H9 (cell line): ENCODE measurements at regions not wholly inside any gene's neighbourhood (a gene's known extent, or its start where the extent isn't known, plus 50 kb on each side); places are given as distances from the start of the nearest gene placed in this dataset.

ENCODE experiments used
- DNase-seq: peaks from one replicate; pipeline ENCODE4 v3.0.0-alpha.2; 2017
- H2AFZ ChIP-seq: one replicate; pipeline ENCODE4 v1.6.1; 2013; ENCODE audit warnings: mild to moderate bottlenecking, low read length, control low read depth, moderate library complexity
- H2AK5ac ChIP-seq: 2 replicates; pipeline ENCODE4 v1.6.1; 2013; ENCODE audit warnings: low read length, control low read depth, mixed read lengths; ENCODE audit not compliant: insufficient read length
- H2BK120ac ChIP-seq: one replicate; pipeline ENCODE4 v1.6.1; 2013; ENCODE audit warnings: low read depth, mild to moderate bottlenecking, low read length, control low read depth, inconsistent platforms; ENCODE audit not compliant: poor library complexity, severe bottlenecking
- H2BK12ac ChIP-seq: 2 replicates; pipeline ENCODE4 v1.6.1; 2013; ENCODE audit warnings: low read length, control low read depth, mixed read lengths, low read depth; ENCODE audit not compliant: insufficient read length
- H2BK15ac ChIP-seq: 2 replicates; pipeline ENCODE4 v1.6.1; 2013; ENCODE audit warnings: low read depth, low read length, control low read depth
- H2BK20ac ChIP-seq: one replicate; pipeline ENCODE4 v1.6.1; 2013; ENCODE audit warnings: low read depth, mild to moderate bottlenecking, low read length, control low read depth, inconsistent platforms; ENCODE audit not compliant: poor library complexity, severe bottlenecking
- H2BK5ac ChIP-seq: 2 replicates; pipeline ENCODE4 v1.6.1; 2013; ENCODE audit warnings: low read length, control low read depth, mixed read lengths; ENCODE audit not compliant: insufficient read length
- H3K14ac ChIP-seq: 2 replicates; pipeline ENCODE4 v1.6.1; 2013; ENCODE audit warnings: low read length, control low read depth; ENCODE audit not compliant: insufficient read depth
- H3K18ac ChIP-seq: 2 replicates; pipeline ENCODE4 v1.6.1; 2013; ENCODE audit warnings: low read depth, mild to moderate bottlenecking, mixed read lengths, low read length, control low read depth; ENCODE audit not compliant: insufficient read length
- H3K23ac ChIP-seq: 2 replicates; pipeline ENCODE4 v1.6.1; 2013; ENCODE audit warnings: low read length, control low read depth, mixed read lengths, low read depth; ENCODE audit not compliant: insufficient read length
- H3K23me2 ChIP-seq: 2 replicates; pipeline ENCODE4 v1.6.1; 2013; ENCODE audit warnings: low read depth, mild to moderate bottlenecking, mixed read lengths, low read length, control low read depth; ENCODE audit not compliant: insufficient read length, poor library complexity, severe bottlenecking
- H3K27ac ChIP-seq: 2 replicates; pipeline ENCODE4 v1.5.1; 2013; ENCODE audit warnings: low read length, control low read depth, mixed read lengths, low read depth; ENCODE audit not compliant: insufficient read length
- H3K27me3 ChIP-seq: 2 replicates; pipeline ENCODE4 v1.6.1; 2013; ENCODE audit warnings: low read length, control low read depth, inconsistent platforms; ENCODE audit not compliant: insufficient read depth
- H3K4ac ChIP-seq: 2 replicates; pipeline ENCODE4 v1.6.1; 2013; ENCODE audit warnings: low read depth, mild to moderate bottlenecking, control low read depth, inconsistent platforms, low read length, moderate library complexity
- H3K4me1 ChIP-seq: 2 replicates; pipeline ENCODE4 v1.6.1; 2013; ENCODE audit warnings: low read length, control low read depth, inconsistent platforms; ENCODE audit not compliant: insufficient read depth
- H3K4me2 ChIP-seq: 2 replicates; pipeline ENCODE4 v1.6.1; 2013; ENCODE audit warnings: low read length, control low read depth, mixed read lengths; ENCODE audit not compliant: insufficient read length, insufficient read depth
- H3K56ac ChIP-seq: 2 replicates; pipeline ENCODE4 v1.6.1; 2013; ENCODE audit warnings: low read depth, mild to moderate bottlenecking, mixed read lengths, low read length, control low read depth; ENCODE audit not compliant: insufficient read length
- H3K79me1 ChIP-seq: 2 replicates; pipeline ENCODE4 v1.6.1; 2013; ENCODE audit warnings: low read depth, mild to moderate bottlenecking, moderate library complexity, low read length, control low read depth, inconsistent platforms; ENCODE audit not compliant: insufficient read depth, poor library complexity, severe bottlenecking
- H3K79me2 ChIP-seq: 2 replicates; pipeline ENCODE4 v1.6.1; 2013; ENCODE audit warnings: low read length, control low read depth, inconsistent platforms; ENCODE audit not compliant: insufficient read depth
- H3K9ac ChIP-seq: 2 replicates; pipeline ENCODE4 v1.6.1; 2013; ENCODE audit warnings: low read length, control low read depth, mixed read lengths; ENCODE audit not compliant: insufficient read length; ENCODE audit errors: extremely low read depth
- H3K9me3 ChIP-seq: one replicate; pipeline ENCODE4 v1.6.1; 2013; ENCODE audit warnings: low read depth, low read length, inconsistent platforms; ENCODE audit not compliant: control insufficient read depth
- H3T11ph ChIP-seq: one replicate; pipeline ENCODE4 v1.6.1; 2013; ENCODE audit warnings: mild to moderate bottlenecking, low read length, control low read depth, inconsistent platforms
- H4K20me1 ChIP-seq: one replicate; pipeline ENCODE4 v1.6.1; 2013; ENCODE audit not compliant: control insufficient read depth, insufficient read length, insufficient read depth
- H4K5ac ChIP-seq: 2 replicates; pipeline ENCODE4 v1.6.1; 2013; ENCODE audit warnings: low read depth, mild to moderate bottlenecking, mixed read lengths, low read length, control low read depth; ENCODE audit not compliant: insufficient read length
- H4K8ac ChIP-seq: replicated peaks from 2 replicates; pipeline ENCODE4 v1.6.1; 2013; ENCODE audit warnings: low read length, control low read depth, mixed read lengths, low read depth; ENCODE audit not compliant: insufficient read length
- H4K91ac ChIP-seq: 2 replicates; pipeline ENCODE4 v1.6.1; 2013; ENCODE audit warnings: low read depth, mild to moderate bottlenecking, moderate library complexity, mixed read lengths, low read length, control low read depth; ENCODE audit not compliant: insufficient read length
- H3K27ac Mint-ChIP-seq, 3 experiments: 2 replicates in 2 of 3; 3 replicates in 1 of 3; pipeline ENCODE4 v1.8.0; 2020 to 2021; ENCODE audit warnings: mixed read lengths in 3 of 3, mild to moderate bottlenecking in 1 of 3, moderate library complexity in 1 of 3
- H3K27me3 Mint-ChIP-seq: 2 replicates; pipeline ENCODE4 v1.8.0; 2021; ENCODE audit warnings: low read depth, mild to moderate bottlenecking, moderate library complexity, mixed read lengths
- H3K36me3 Mint-ChIP-seq, 3 experiments: 2 replicates in 2 of 3; 3 replicates in 1 of 3; pipeline ENCODE4 v1.8.0; 2020 to 2021; ENCODE audit warnings: low read depth in 3 of 3, mixed read lengths in 3 of 3; ENCODE audit not compliant: insufficient read depth in 1 of 3
- H3K4me1 Mint-ChIP-seq, 2 experiments: 2 replicates each; pipeline ENCODE4 v1.8.0; 2020; ENCODE audit warnings: mixed read lengths in 2 of 2
- H3K4me3 Mint-ChIP-seq, 2 experiments: 2 replicates in 1 of 2; 3 replicates in 1 of 2; pipeline ENCODE4 v1.8.0; 2020 to 2021; ENCODE audit warnings: mild to moderate bottlenecking in 2 of 2, mixed read lengths in 2 of 2, moderate library complexity in 1 of 2
- H3K9me3 Mint-ChIP-seq, 2 experiments: 2 replicates in 1 of 2; 3 replicates in 1 of 2; pipeline ENCODE4 v1.8.0; 2020; ENCODE audit warnings: mild to moderate bottlenecking in 2 of 2, mixed read lengths in 2 of 2, moderate library complexity in 1 of 2
- CTCF ChIP-seq: fragments of 200-600 bp; sonication (generic); conservative IDR thresholded peaks from 3 replicates; pipeline ENCODE4 v1.8.0; 2021; ENCODE audit warnings: antibody characterized with exemption, mild to moderate bottlenecking
- WGBS: extraction: QIAGEN DNeasy Blood & Tissue Kit; methylation state at CpG from one replicate; pipeline ENCODE4 v1.1.7; 2013; ENCODE audit warnings: missing lambda C conversion rate, low lambda C conversion rate, mixed read lengths; ENCODE audit not compliant: insufficient read length; ENCODE audit errors: extremely low coverage; 5-methylcytosine and 5-hydroxymethylcytosine counted together

DNA sequence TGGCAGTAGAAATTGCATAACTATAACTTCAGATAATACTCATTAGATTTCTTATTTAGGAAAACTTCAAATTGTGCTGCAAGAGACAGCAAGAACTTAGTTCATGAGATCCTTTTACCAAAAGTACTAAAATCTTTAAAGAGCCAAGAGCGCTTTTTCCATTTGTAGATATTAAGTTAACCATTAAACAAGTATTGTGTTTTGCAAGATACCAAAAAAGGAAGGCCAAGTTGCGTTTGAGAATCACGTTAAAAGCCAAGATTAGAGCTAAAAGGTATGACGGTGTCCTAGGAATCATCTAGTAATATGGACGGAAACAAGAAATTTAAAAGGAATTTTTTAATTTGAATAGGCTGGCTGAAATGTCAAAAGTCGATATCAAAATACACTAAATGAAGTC, 361.3 kb upstream of the LYPLAL1 start:
- no peaks in the 10 kb centered on the region for H3K79me2 ChIP-seq
- H3K23me2 ChIP-seq = no peaks in the 10 kb centered on the region
- H3K23ac ChIP-seq = no peak overlapping the region
- H2AFZ ChIP-seq = no peak overlapping the region
- no peak overlapping the region for H3K14ac ChIP-seq
- no peak overlapping the region for H2BK15ac ChIP-seq
- no peak overlapping the region for H2BK12ac ChIP-seq
- H3K4me2 ChIP-seq = no peak overlapping the region
- no peak overlapping the region for H3T11ph ChIP-seq
- Mint-ChIP-seq H3K9me3 (no peaks in the 10 kb centered on the region), H3K36me3 (no peaks in the 10 kb centered on the region), H3K27me3 (no peaks in the 10 kb centered on the region), H3K4me1 (no peaks in the 10 kb centered on the region), H3K27ac (no peak overlapping the region), H3K4me3 (no peak overlapping the region)
- WGBS = no CpG with 5 or more reads among the region's 6 CpGs
- H2BK120ac ChIP-seq = no peak overlapping the region
- no peak overlapping the region for H3K4ac ChIP-seq
- no peak overlapping the region for H2BK5ac ChIP-seq
- no peak overlapping the region for H3K9ac ChIP-seq
- H3K27me3 ChIP-seq = no peaks in the 10 kb centered on the region
- H3K56ac ChIP-seq = no peak overlapping the region
- no peak overlapping the region for H4K91ac ChIP-seq
- no peak for TF ChIP-seq CTCF
- H3K27ac ChIP-seq = no peak overlapping the region
- no peaks in the 10 kb centered on the region for H3K79me1 ChIP-seq
- no peaks in the 10 kb centered on the region for H3K4me1 ChIP-seq
- no peak overlapping the region for H4K8ac ChIP-seq
- H4K5ac ChIP-seq = no peak overlapping the region
- no peak overlapping the region for H2BK20ac ChIP-seq
- H4K20me1 ChIP-seq = no peaks in the 10 kb centered on the region
- DNase-seq = no peak
- H3K9me3 ChIP-seq = no peaks in the 10 kb centered on the region
- no peak overlapping the region for H2AK5ac ChIP-seq
- no peak overlapping the region for H3K18ac ChIP-seq
